ENCODE measurements at regions not wholly inside any gene's neighbourhood (a gene's known extent, or its start where the extent isn't known, plus 50 kb on each side); places are given as distances from the start of the nearest gene placed in this dataset.

- CTCF ChIA-PET = interaction anchor here (0.6 kb wide), 1 partner anchor 114 kb away, joined by 4 read pairs; no protein-coding TSS in a partner anchor
- H3K4me1 ChIP-seq (ENCODE audit: control insufficient read depth, insufficient read depth, low read length) = no peaks in the 10 kb centered on the region
- no peaks in the 10 kb centered on the region for H3K36me3 ChIP-seq (ENCODE audit: control insufficient read depth in 2 of 2, insufficient read depth in 1 of 2, low read length in 2 of 2)
Observed at GRCh38 chr9:108626743-108627142, 229.0 kb downstream of the ACTL7B start.

DNA sequence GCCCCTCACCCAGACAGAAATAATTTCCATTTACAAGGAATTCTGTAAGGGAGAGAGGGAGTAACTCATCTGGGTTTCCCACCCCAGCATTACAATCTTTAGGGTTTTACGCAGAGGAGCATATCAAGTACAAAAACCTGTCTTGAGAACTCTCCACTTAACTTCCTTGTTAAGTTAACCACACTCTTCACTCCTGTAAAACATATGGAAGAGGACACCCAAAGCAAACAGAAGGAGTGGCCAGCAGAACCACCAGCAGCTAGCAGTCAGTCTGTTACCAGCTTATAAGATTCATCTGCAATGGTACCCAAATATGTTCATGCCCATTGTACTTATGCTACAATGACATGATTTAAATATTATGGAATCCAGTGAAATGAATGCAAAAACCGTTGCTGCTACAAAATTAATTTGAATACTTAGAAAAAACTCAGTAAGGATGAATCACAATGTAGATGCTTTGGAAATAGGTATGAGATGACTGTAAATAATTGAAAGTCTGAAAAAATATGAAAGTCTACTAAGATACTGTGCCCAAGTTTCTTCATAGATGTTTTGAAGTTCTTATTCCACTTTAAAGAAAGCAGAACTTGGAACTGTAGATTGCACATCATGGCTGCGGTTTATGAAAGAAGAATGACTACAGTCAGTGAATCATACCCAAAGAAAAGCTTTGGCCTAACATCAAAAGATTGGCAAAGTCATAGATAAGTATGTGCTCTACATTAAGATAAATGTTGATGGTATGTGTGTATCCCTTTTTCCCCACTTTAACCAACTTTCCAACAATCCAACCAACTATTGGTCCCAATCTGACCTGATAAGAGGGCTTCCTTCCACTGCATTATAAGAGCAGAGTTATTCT, 233.6 kb downstream of the ACTL7B start:
- CTCF ChIA-PET = interaction anchor here (0.6 kb wide), 1 partner anchor 63 kb away, joined by 3 read pairs; no protein-coding TSS in a partner anchor

More at GRCh38 chr9:108626743-108627142, 229.0 kb downstream of the ACTL7B start:
- Histone ChIP-seq H3K9me3 (ENCODE audit: control insufficient read depth, insufficient read depth, low read depth, low read length) (no peaks in the 10 kb centered on the region), H3K27ac (ENCODE audit: extremely low read depth, low read depth, low read length) (no peak overlapping the region), H3K4me3 (ENCODE audit: low read depth, low read length) (no peak overlapping the region)
- POLR2A ChIA-PET = no interaction called here
- TF ChIP-seq ZNF629 (tag by site-specific recombination; IDR thresholded peaks at IDR 0.05) (no peak), ZBTB21 (tag by site-specific recombination; IDR thresholded peaks at IDR 0.05) (no peak), ZNF660 (tag by site-specific recombination; IDR thresholded peaks at IDR 0.05) (no peak), ZNF16 (tag by site-specific recombination; IDR thresholded peaks at IDR 0.05; ENCODE audit: low read depth) (no peak)

DNA sequence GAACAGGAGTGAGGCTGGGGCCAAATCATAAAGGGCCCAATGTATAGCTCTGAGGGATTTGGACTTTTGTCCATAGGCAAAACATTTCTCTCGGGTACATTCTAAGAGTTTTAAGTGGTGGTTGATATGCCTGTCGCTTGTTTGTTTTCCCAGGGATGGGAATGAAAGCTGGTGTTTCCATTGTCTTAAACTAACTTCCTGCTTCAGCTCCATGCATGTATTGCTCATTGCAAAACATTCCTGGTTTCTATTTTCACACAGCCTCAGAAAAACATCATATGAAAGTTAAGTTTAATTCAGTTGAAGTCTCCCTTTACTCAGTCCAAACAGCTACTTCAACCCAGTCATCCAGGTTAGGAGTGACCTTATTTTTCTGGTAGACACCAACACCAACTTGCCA, 235.0 kb downstream of the ACTL7B start:
- H3K4me1 ChIP-seq (ENCODE audit: control insufficient read depth, insufficient read depth, low read length) = no peaks in the 10 kb centered on the region
- no peak overlapping the region for H3K27ac ChIP-seq (ENCODE audit: extremely low read depth, low read depth, low read length)
- TF ChIP-seq ZNF335 (tag by site-specific recombination; conservative IDR thresholded peaks at IDR 0.05) = no peak
- no peak for TF ChIP-seq ZNF133 (tag by site-specific recombination; IDR thresholded peaks at IDR 0.05)
- no peak for TF ChIP-seq ZXDB (tag by site-specific recombination; IDR thresholded peaks at IDR 0.05)
- CTCF ChIA-PET = no interaction called here
- H3K36me3 ChIP-seq (ENCODE audit: control insufficient read depth in 2 of 2, insufficient read depth in 1 of 2, low read length in 2 of 2) = no peaks in the 10 kb centered on the region
- POLR2A ChIA-PET = no interaction called here
- H3K4me3 ChIP-seq (ENCODE audit: low read depth, low read length) = no peak overlapping the region
- no peaks in the 10 kb centered on the region for H3K9me3 ChIP-seq (ENCODE audit: control insufficient read depth, insufficient read depth, low read depth, low read length)

More for the DNA sequence above, 233.6 kb downstream of the ACTL7B start:
- no peak overlapping the region for H3K27ac ChIP-seq (ENCODE audit: extremely low read depth, low read depth, low read length)
- no peaks in the 10 kb centered on the region for H3K36me3 ChIP-seq (ENCODE audit: control insufficient read depth in 2 of 2, insufficient read depth in 1 of 2, low read length in 2 of 2)
- no peaks in the 10 kb centered on the region for H3K9me3 ChIP-seq (ENCODE audit: control insufficient read depth, insufficient read depth, low read depth, low read length)
- no peak overlapping the region for H3K4me3 ChIP-seq (ENCODE audit: low read depth, low read length)
- POLR2A ChIA-PET = no interaction called here
- no peaks in the 10 kb centered on the region for H3K4me1 ChIP-seq (ENCODE audit: control insufficient read depth, insufficient read depth, low read length)
- no peak for TF ChIP-seq ZNF776 (tag by site-specific recombination; IDR thresholded peaks at IDR 0.05; ENCODE audit: borderline replicate concordance)
- no peak for TF ChIP-seq ZEB2 (tag by site-specific recombination; IDR thresholded peaks at IDR 0.05)

DNA sequence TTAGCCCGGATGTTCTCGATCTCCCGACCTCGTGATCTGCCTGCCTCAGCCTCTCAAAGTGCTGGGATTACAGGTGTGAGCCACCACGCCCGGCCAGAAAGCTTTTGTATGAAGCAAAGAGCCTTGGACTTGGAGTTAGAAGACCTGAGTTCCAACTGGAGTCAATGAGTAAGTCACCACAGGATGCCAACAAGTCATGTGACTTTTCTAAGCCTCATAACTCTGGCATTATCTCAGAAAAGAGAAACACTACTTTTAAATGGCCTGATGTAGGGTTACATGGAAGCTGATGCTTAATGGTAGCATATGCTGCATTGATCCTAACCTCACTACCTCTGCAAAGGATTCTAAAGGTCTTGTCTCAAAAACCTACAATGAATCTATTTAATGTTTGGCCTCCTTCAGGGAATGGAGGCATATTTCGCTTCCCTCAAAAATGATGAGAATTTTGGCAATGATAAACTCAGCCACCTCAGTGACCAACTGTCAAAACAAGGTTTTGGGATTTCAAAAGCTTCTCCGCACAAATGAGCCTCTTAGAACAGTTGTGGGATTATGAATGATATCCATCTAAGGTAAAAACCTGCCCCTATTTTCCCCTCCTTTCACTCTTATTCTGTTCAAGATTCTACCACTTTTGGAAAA, 236.8 kb downstream of the ACTL7B start:
- H3K9me3 ChIP-seq (ENCODE audit: control insufficient read depth, insufficient read depth, low read depth, low read length) = no peaks in the 10 kb centered on the region
- ChIA-PET POLR2A (no interaction called here), CTCF (no interaction called here)
- no peaks in the 10 kb centered on the region for H3K4me1 ChIP-seq (ENCODE audit: control insufficient read depth, insufficient read depth, low read length)
- no peak overlapping the region for H3K4me3 ChIP-seq (ENCODE audit: low read depth, low read length)
- no peaks in the 10 kb centered on the region for H3K36me3 ChIP-seq (ENCODE audit: control insufficient read depth in 2 of 2, insufficient read depth in 1 of 2, low read length in 2 of 2)
- no peak overlapping the region for H3K27ac ChIP-seq (ENCODE audit: extremely low read depth, low read depth, low read length)
- TF ChIP-seq ZNF292 (tag by site-specific recombination; IDR thresholded peaks at IDR 0.05; ENCODE audit: borderline replicate concordance, low read depth) = no peak
- TF ChIP-seq ZNF423 (tag by site-specific recombination; IDR thresholded peaks at IDR 0.05) = no peak
- no peak for TF ChIP-seq ZSCAN30 (tag by site-specific recombination; IDR thresholded peaks at IDR 0.05)
- no peak for TF ChIP-seq ZNF280C (tag by site-specific recombination; IDR thresholded peaks at IDR 0.05)
- no peak for TF ChIP-seq PATZ1 (tag by site-specific recombination; IDR thresholded peaks at IDR 0.05)
- TF ChIP-seq ZNF2 (tag by site-specific recombination; IDR thresholded peaks at IDR 0.05) = no peak
- no peak for TF ChIP-seq ZNF629 (tag by site-specific recombination; IDR thresholded peaks at IDR 0.05)
- TF ChIP-seq ZBTB8A (tag by site-specific recombination; IDR thresholded peaks at IDR 0.05) = no peak
- TF ChIP-seq ZNF302 (tag by site-specific recombination; IDR thresholded peaks at IDR 0.05; ENCODE audit: low read depth) = no peak
- no peak for TF ChIP-seq ZSCAN5A (tag by site-specific recombination; IDR thresholded peaks at IDR 0.05)
